Stomach (tissue), 8 donors: ENCODE measurements at regions not wholly inside any gene's neighbourhood (a gene's known extent, or its start where the extent isn't known, plus 50 kb on each side); places are given as distances from the start of the nearest gene placed in this dataset.

ENCODE experiments used
- DNase-seq, 2 donors: peaks; one replicate each; pipeline versions ENCODE4 v3.0.0 to v3.0.0-alpha.2; 2013 to 2019
- H3K27ac ChIP-seq, 5 donors: fragments of 200-600 bp in 4 of 5; sonication (generic) in 4 of 5; one replicate each; pipeline ENCODE4 v1.5.1; 2013 to 2019; ENCODE audit warnings: mild to moderate bottlenecking in 1 of 5, moderate library complexity in 1 of 5
- H3K27me3 ChIP-seq, 3 donors: fragments of 200-600 bp; sonication (generic); one replicate each; pipeline ENCODE4 v1.5.1; 2017 to 2019; ENCODE audit warnings: mixed run types in 1 of 3
- H3K36me3 ChIP-seq, 4 donors: fragments of 200-600 bp; sonication (generic); 1 replicate in 3 of 4; 2 replicates in 1 of 4; pipeline ENCODE4 v1.5.1; 2016 to 2019
- H3K4me1 ChIP-seq, 4 donors: fragments of 200-600 bp; sonication (generic); one replicate each; pipeline ENCODE4 v1.5.1; 2016 to 2019
- H3K4me3 ChIP-seq, 4 donors: fragments of 200-600 bp; sonication (generic) in 3 of 4; one replicate each; pipeline ENCODE4 v1.5.1; 2016 to 2019; ENCODE audit warnings: mild to moderate bottlenecking in 1 of 4
- H3K9me3 ChIP-seq, 4 donors: fragments of 200-600 bp; sonication (generic); one replicate each; pipeline ENCODE4 v1.5.1; 2016 to 2019
- EP300 ChIP-seq: sonication (generic); formaldehyde crosslinking; IDR thresholded peaks from one replicate; pipeline ENCODE4 v1.6.1; 2017; ENCODE audit warnings: antibody characterized with exemption
- POLR2A ChIP-seq, 4 donors: fragments of 450-650 bp; IDR thresholded peaks; one replicate each; pipeline ENCODE4 v1.6.1; 2016; ENCODE audit warnings: antibody characterized with exemption in 4 of 4, control low read depth in 2 of 4, mild to moderate bottlenecking in 1 of 4, moderate library complexity in 1 of 4
- POLR2AphosphoS5 ChIP-seq, 3 donors: sonication (generic); formaldehyde crosslinking; IDR thresholded peaks; one replicate each; pipeline ENCODE4 v1.6.1; 2016; ENCODE audit warnings: antibody characterized with exemption in 3 of 3
- WGBS, 5 donors: extraction: QIAGEN DNeasy Blood & Tissue Kit in 3 of 5; methylation state at CpG; one replicate each; pipeline versions ENCODE4 v1.1.5 to v1.1.7; 2013 to 2018; 5-methylcytosine and 5-hydroxymethylcytosine counted together
- intact Hi-C: fragments of 100-400 bp; cut with DNase I; formaldehyde crosslinking; loops from one replicate; pipeline ENCODE4 v1.15.1; 2023; ENCODE audit warnings: low total_unique reads
- TF ChIP-seq, protein P1 (sequence below), 7 experiments: fragments of 450-650 bp in 4 of 7; fragments of 200-600 bp in 3 of 7; sonication (generic) in 3 of 7; IDR thresholded peaks; one replicate each; pipeline ENCODE4 v1.5.1; 2016 to 2019; ENCODE audit warnings: antibody characterized with exemption in 7 of 7, control low read depth in 2 of 7, mild to moderate bottlenecking in 1 of 7
- donor health status: healthy with polysubstance abuse.
- donor health status: Bipolar disorder and iron deficiency.
- donor health status: healthy.

DNA sequence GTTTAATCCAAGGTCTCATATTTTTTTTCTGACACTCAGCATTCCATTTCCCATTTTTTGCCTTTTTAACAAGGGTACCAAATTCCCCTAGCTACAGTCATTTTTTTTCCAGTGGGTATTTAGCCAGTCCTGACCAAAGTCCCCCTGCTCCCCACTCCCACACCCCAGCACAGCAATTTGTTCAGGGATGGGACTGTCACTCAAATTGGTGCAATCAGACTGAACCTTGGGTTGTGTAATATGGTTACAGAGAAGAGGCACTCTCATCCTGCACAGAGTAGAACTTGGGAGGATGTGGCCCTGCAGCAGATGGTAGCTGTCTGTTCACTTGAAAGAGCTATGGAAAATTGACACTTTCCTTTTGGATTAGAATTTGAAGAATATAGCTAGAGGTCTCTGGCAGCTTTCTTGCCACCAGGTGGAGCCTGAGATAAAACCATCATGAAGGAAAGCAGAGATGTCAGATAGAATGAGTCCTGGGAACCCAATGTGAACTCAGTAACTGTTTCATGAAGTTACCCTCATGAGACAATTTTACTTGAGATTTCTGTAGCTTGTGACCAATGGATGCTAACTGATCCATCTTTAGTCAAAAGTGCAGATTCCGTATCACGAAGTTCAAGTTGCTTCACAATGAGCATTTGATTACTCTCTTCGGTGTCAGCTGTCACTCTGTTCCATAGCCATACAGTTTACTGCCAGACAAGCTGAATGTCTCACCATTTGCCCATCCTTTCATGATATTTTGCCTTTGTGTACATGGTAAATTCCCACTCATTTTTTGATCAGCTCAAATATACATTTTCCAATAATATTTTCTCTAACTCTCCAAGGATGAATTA is 394.0 kb upstream of the SYT1 start:
- TF ChIP-seq EP300 = no peak
- TF ChIP-seq POLR2A (IDR thresholded peaks at IDR 0.05) = no peak
- no peak for TF ChIP-seq POLR2AphosphoS5 (IDR thresholded peaks at IDR 0.05)
- TF ChIP-seq, protein P1, sequence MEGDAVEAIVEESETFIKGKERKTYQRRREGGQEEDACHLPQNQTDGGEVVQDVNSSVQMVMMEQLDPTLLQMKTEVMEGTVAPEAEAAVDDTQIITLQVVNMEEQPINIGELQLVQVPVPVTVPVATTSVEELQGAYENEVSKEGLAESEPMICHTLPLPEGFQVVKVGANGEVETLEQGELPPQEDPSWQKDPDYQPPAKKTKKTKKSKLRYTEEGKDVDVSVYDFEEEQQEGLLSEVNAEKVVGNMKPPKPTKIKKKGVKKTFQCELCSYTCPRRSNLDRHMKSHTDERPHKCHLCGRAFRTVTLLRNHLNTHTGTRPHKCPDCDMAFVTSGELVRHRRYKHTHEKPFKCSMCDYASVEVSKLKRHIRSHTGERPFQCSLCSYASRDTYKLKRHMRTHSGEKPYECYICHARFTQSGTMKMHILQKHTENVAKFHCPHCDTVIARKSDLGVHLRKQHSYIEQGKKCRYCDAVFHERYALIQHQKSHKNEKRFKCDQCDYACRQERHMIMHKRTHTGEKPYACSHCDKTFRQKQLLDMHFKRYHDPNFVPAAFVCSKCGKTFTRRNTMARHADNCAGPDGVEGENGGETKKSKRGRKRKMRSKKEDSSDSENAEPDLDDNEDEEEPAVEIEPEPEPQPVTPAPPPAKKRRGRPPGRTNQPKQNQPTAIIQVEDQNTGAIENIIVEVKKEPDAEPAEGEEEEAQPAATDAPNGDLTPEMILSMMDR (IDR thresholded peaks at IDR 0.05) = no peak
- no peaks in the 10 kb centered on the region for H3K9me3 ChIP-seq
- no peaks in the 10 kb centered on the region for H3K27me3 ChIP-seq
- 81 to 88% (median 88%) methylated on average over 3 of the region's 3 CpGs for WGBS, 5 donors
- no peaks in the 10 kb centered on the region for H3K36me3 ChIP-seq
- no peak overlapping the region for H3K27ac ChIP-seq
- DNase-seq = peak in 1 of 2 donors; percentile 40
- H3K4me1 ChIP-seq = no peaks in the 10 kb centered on the region
- intact Hi-C loops = no loop called here
- no peak overlapping the region for H3K4me3 ChIP-seq

DNA sequence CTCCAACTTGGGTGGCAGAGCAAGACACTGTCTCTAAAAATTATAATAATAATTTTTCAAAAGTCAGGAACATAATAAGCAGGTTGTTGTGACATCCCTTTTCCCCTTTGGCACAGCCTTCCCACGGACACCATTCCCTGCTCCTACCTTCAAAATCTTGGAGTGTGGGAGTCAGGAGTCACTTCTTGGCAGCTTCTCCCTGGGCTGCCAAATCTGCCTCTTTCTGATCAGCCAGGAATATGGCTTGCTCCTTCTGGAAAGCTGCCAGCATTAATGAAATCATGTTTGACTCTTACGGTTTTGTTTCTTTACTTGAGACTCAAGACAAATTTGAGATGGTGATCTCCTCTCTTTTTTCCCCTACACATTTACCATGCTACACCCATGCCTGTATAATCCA is 391.4 kb upstream of the SYT1 start:
- Histone ChIP-seq H3K4me3 (no peak overlapping the region), H3K27me3 (no peaks in the 10 kb centered on the region), H3K36me3 (no peaks in the 10 kb centered on the region), H3K4me1 (no peaks in the 10 kb centered on the region), H3K9me3 (peaks cover 0 to 10% (median 0%) of the 10 kb centered on the region in 4 donors), H3K27ac (no peak overlapping the region)
- DNase-seq = peak in 1 of 2 donors; percentile 12
- WGBS, 5 donors = 38 to 54% (median 42%) methylated on average over 2 of the region's 2 CpGs
- TF ChIP-seq EP300 (no peak), POLR2A (IDR thresholded peaks at IDR 0.05) (no peak), POLR2AphosphoS5 (IDR thresholded peaks at IDR 0.05) (no peak)
- TF ChIP-seq, protein P1 (IDR thresholded peaks at IDR 0.05) = no peak
- intact Hi-C loops = no loop called here

DNA sequence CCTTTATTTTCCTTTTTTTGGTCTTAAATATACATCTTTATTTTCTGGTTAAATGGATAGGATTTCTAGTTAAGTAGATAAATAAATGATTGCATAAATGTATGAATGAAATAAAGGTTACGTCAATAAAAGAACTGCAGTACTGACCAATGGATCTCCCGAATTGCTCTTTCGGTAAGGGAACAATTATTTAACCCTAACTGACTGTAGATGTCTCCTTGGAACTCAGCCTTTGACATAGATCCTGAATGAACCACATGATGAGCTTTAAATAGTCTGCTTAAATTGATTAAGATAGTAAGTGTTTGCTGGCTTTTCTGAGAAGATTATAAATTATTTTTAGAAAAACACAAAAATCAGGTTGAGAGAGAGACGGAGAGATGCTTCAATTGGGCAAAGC is 391.0 kb upstream of the SYT1 start:
- Histone ChIP-seq H3K9me3 (peaks cover 0 to 10% (median 0%) of the 10 kb centered on the region in 4 donors), H3K4me3 (no peak overlapping the region), H3K27me3 (no peaks in the 10 kb centered on the region), H3K36me3 (no peaks in the 10 kb centered on the region), H3K4me1 (no peaks in the 10 kb centered on the region), H3K27ac (no peak overlapping the region)
- TF ChIP-seq POLR2AphosphoS5 (IDR thresholded peaks at IDR 0.05) = no peak
- TF ChIP-seq, protein P1 (IDR thresholded peaks at IDR 0.05) = no peak
- TF ChIP-seq POLR2A (IDR thresholded peaks at IDR 0.05) = no peak
- no peak for TF ChIP-seq EP300
- 74 to 88% (median 80%) methylated on average over 4 of the region's 4 CpGs for WGBS, 5 donors
- intact Hi-C loops = no loop called here
- no peak for DNase-seq

DNA sequence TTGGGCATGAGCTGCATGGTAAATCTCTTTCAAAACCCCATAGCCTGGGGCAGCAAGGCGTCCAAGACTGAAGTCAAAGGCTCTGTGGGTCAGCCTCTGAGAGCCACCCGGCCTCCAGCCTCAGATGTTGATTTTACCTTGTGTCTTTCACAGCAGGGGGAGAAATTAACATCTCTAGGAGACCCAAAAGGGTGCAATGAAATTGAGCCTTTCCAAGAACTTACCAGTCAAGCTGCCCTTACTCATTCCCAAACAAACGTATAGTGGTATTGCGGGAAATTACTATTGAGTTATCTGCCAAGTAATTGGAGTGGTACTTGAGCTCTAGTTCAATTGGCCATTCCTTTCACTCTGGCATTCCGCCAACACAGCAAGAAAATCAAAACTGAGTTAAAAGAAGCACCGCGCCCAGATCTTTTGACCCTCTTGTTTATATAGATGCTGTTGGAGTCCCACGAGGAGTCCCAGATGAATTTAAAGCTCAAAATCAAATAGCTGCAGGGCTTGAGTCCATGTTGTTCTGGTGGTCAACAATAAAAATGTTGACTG is 380.7 kb upstream of the SYT1 start:
- no peak overlapping the region for H3K27ac ChIP-seq
- WGBS, 5 donors = 71 to 78% (median 76%) methylated on average over 8 of the region's 8 CpGs
- TF ChIP-seq, protein P1 (IDR thresholded peaks at IDR 0.05) = no peak
- TF ChIP-seq POLR2A (IDR thresholded peaks at IDR 0.05) (no peak), POLR2AphosphoS5 (IDR thresholded peaks at IDR 0.05) (no peak), EP300 (no peak)
- no peaks in the 10 kb centered on the region for H3K9me3 ChIP-seq
- no peaks in the 10 kb centered on the region for H3K4me1 ChIP-seq
- no peaks in the 10 kb centered on the region for H3K27me3 ChIP-seq
- H3K36me3 ChIP-seq = no peaks in the 10 kb centered on the region
- DNase-seq = no peak
- intact Hi-C loops = no loop called here
- no peak overlapping the region for H3K4me3 ChIP-seq
